GM18511 (cell line): ENCODE measurements at regions not wholly inside any gene's neighbourhood (a gene's known extent, or its start where the extent isn't known, plus 50 kb on each side); places are given as distances from the start of the nearest gene placed in this dataset.
A peak's percentile ranks its signal among the peaks of the same experiment; 100 is the strongest.

Experiments used
- ATAC-seq: cut with Tn5 transposase; IDR thresholded peaks from one replicate; pipeline ENCODE4 v1.9.1; 2021; ENCODE audit warnings: mild to moderate bottlenecking, moderate library complexity; ENCODE audit not compliant: unreplicated experiment

- no peak for ATAC-seq
Observed at GRCh38 chr10:81008726-81009125, 471.0 kb downstream of the SH2D4B start.

GRCh38 chr10:81009296-81009695 lies 471.6 kb downstream of the SH2D4B start:
- ATAC-seq: no peak

- no peak for ATAC-seq
Observed at GRCh38 chr10:81013771-81014170, 476.1 kb downstream of the SH2D4B start.

- peak; percentile 85 for ATAC-seq
Observed at GRCh38 chr10:81019029-81019890, 481.6 kb downstream of the SH2D4B start.

GRCh38 chr10:81021428-81022129 lies 483.9 kb downstream of the SH2D4B start:
- peak; percentile 39 for ATAC-seq

- no peak for ATAC-seq
Observed at GRCh38 chr10:81026591-81026990, 488.9 kb downstream of the SH2D4B start.

- ATAC-seq: no peak
Observed at GRCh38 chr10:81027223-81027622, 489.5 kb downstream of the SH2D4B start.

GRCh38 chr10:81027706-81028105 lies 490.0 kb downstream of the SH2D4B start:
- ATAC-seq: no peak

- ATAC-seq: peak; percentile 75
Observed at GRCh38 chr10:81031774-81032173, 494.1 kb downstream of the SH2D4B start.

GRCh38 chr10:81034383-81034782 lies 496.7 kb downstream of the SH2D4B start:
- ATAC-seq: peak; percentile 21

- ATAC-seq: peak; percentile 85
Observed at GRCh38 chr10:81036257-81036656, 498.6 kb downstream of the SH2D4B start.

- ATAC-seq: no peak
Observed at GRCh38 chr10:81040031-81040430, 502.3 kb downstream of the SH2D4B start.

GRCh38 chr10:81040940-81041339 lies 503.2 kb downstream of the SH2D4B start:
- no peak for ATAC-seq

- peak; percentile 54 for ATAC-seq
Observed at GRCh38 chr10:81042647-81043046, 504.9 kb downstream of the SH2D4B start.

GRCh38 chr10:81065474-81065873 lies 527.8 kb downstream of the SH2D4B start:
- no peak for ATAC-seq

- no peak for ATAC-seq
Observed at GRCh38 chr10:81068460-81068859, 530.8 kb downstream of the SH2D4B start.

GRCh38 chr10:81071087-81071796 lies 533.5 kb downstream of the SH2D4B start:
- no peak for ATAC-seq

GRCh38 chr10:81073155-81073554 lies 535.5 kb downstream of the SH2D4B start:
- ATAC-seq: no peak

- ATAC-seq: peak; percentile 66
Observed at GRCh38 chr10:81081887-81082620, 544.4 kb downstream of the SH2D4B start.

GRCh38 chr10:81082621-81083376 lies 545.1 kb downstream of the SH2D4B start:
- no peak for ATAC-seq
